Fibroblast of the aortic adventitia (primary cell): ENCODE measurements at regions not wholly inside any gene's neighbourhood (a gene's known extent, or its start where the extent isn't known, plus 50 kb on each side); places are given as distances from the start of the nearest gene placed in this dataset.

Experiments
- DNase-seq: peaks from one replicate; pipeline ENCODE4 v3.0.0-alpha.2; 2010; ENCODE audit warnings: low read depth
- H3K4me3 ChIP-seq: 2 replicates; pipeline ENCODE4 v1.5.1; 2011; ENCODE audit warnings: low read depth, mild to moderate bottlenecking, control low read depth, low read length, moderate library complexity
- CTCF ChIP-seq: IDR thresholded peaks from 2 replicates; pipeline ENCODE4 v1.5.1; 2011; ENCODE audit warnings: mild to moderate bottlenecking, low read length, control low read depth, inconsistent platforms; ENCODE audit not compliant: insufficient read depth

- DNase-seq, result no peak
- TF ChIP-seq CTCF, result no peak
- no peak overlapping the region for H3K4me3 ChIP-seq
Measured at GRCh38 chr11:80061056-80061455, 620.2 kb upstream of the TENM4 start.

GRCh38 chr11:80054582-80055165, 613.8 kb upstream of the TENM4 start:
- TF ChIP-seq CTCF, result no peak
- H3K4me3 ChIP-seq, result no peak overlapping the region
- DNase-seq, result no peak

GRCh38 chr11:80048513-80048912, 607.7 kb upstream of the TENM4 start:
- no peak for DNase-seq
- TF ChIP-seq CTCF, result no peak

GRCh38 chr11:80041136-80042000, 600.5 kb upstream of the TENM4 start:
- no peak for TF ChIP-seq CTCF
- DNase-seq, result no peak
- H3K4me3 ChIP-seq, result no peak overlapping the region

More at GRCh38 chr11:80048513-80048912, 607.7 kb upstream of the TENM4 start:
- no peak overlapping the region for H3K4me3 ChIP-seq

- TF ChIP-seq CTCF, result no peak
- no peak overlapping the region for H3K4me3 ChIP-seq
- no peak for DNase-seq
Measured at GRCh38 chr11:80034801-80035200, 594.0 kb upstream of the TENM4 start.

GRCh38 chr11:80031014-80031600, 590.3 kb upstream of the TENM4 start:
- DNase-seq, result no peak
- TF ChIP-seq CTCF, result no peak
- no peak overlapping the region for H3K4me3 ChIP-seq
